GM12892 (cell line): ENCODE measurements at regions not wholly inside any gene's neighbourhood (a gene's known extent, or its start where the extent isn't known, plus 50 kb on each side); places are given as distances from the start of the nearest gene placed in this dataset.

ENCODE experiments used
- POLR2A ChIP-seq: IDR thresholded peaks from 2 replicates; pipeline ENCODE4 v1.6.1; 2011; ENCODE audit warnings: low read depth, low read length, control low read depth
- POLR2AphosphoS5 ChIP-seq: IDR thresholded peaks from 2 replicates; pipeline ENCODE4 v1.6.1; 2011; ENCODE audit warnings: low read depth, low read length, control low read depth
- TAF1 ChIP-seq: IDR thresholded peaks from 2 replicates; pipeline ENCODE4 v1.6.1; 2011; ENCODE audit warnings: low read depth, mild to moderate bottlenecking, control low read depth, low read length, borderline replicate concordance

DNA sequence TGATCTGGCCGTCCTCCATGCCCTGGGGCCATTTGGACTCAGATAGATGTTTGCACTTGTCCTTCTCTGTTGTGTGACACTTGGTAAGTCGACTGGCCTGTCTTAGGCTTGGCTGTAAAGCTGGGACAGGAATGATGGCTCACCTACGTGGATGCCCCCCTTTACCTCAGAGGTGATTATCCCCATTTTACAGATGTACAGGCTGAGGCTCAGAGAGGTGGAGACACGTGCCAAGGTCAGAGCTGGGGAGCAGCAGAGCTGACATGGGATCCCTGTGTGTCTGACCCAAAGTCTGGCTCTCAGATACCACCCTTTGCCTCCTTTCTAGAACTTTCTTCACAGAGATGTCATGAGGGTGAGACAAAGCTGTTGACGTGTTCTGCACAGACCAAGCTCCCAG is 71.3 kb upstream of the CIBAR2 start:
- TF ChIP-seq POLR2AphosphoS5 (no peak), POLR2A (no peak), TAF1 (no peak)
